ENCODE measurements at regions not wholly inside any gene's neighbourhood (a gene's known extent, or its start where the extent isn't known, plus 50 kb on each side); places are given as distances from the start of the nearest gene placed in this dataset.
"Not testable (repeated sequence)": the region's sequence is repeated elsewhere in the genome, so short reads cannot be mapped to it uniquely, and the experiment has no call there.

DNA sequence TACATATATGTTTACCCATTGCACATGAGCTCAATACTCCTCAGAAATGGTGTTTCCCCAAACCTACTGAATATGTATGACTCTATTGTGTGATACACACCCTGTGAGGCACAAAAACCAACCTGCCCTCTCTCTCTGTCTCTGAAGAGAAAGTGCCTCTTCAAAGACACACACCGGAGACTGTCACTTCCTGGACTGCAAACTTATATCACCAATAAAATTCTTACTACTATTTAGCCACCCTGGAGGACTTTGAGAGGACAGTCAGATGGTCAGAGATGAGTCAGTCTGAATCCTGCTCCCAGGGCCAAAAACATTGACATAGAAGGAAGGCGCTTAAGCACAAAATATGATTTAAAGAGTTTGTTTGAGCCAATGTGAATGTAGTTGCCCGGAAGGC lies 110.4 kb downstream of the PPIAL4G start:
- no peak for DNase-seq (ENCODE audit: low read depth, low spot score)
- POLR2A ChIA-PET, result no interaction called here
- H3K4me3 ChIP-seq (ENCODE audit: low read depth, low read length), result no peak overlapping the region
- CTCF ChIA-PET, result interaction anchor here (1.1 kb wide), 1 partner anchor 14 kb away, joined by 3 read pairs; no protein-coding TSS in a partner anchor
- no peak for TF ChIP-seq CTCF (IDR thresholded peaks at IDR 0.05; ENCODE audit: insufficient read depth, low read length, missing control alignments)

DNA sequence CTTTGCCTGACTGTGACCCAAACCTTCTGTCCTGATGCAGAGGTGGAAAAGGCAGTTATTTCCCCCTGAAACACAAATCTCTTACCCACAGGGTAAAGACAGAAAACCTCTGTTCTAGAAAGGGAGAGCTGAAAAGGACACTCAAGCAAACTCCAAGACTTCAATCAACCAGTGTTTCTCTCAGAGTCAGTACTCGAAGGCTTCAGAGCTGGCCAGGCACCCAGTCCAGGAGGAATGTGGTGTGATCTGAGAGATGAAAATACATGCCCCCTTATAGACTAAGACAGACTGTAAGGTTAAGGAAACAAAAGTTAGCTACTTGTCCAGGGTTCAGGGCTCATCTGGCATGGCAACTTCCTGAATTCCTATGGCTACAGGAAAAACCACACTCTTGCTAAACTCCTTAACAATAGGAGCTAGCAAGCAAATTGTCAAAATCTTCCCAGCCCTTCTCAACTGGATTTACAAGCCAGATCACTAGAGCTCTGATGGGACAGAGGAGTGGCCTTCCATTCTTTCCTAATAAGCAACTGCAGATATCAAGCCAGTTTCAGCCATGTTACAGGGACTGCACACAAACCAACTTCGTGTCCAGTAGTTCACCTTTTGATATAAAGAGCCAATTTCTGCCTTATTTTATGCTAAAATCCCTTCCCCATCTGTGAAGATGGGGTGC lies 110.9 kb downstream of the PPIAL4G start:
- DNase-seq (ENCODE audit: low read depth, low spot score); POLR2A ChIA-PET; H3K4me3 ChIP-seq (ENCODE audit: low read depth, low read length): not testable (repeated sequence)
- CTCF ChIA-PET, result interaction anchor here (1.1 kb wide), 2 partner anchors 11 to 13 kb away, joined by 3 read pairs; no protein-coding TSS in a partner anchor

GRCh38 chr1:148371551-148371994 lies 111.5 kb downstream of the PPIAL4G start:
- DNase-seq (ENCODE audit: low read depth, low spot score); H3K4me3 ChIP-seq (ENCODE audit: low read depth, low read length); POLR2A ChIA-PET: not testable (repeated sequence)
- TF ChIP-seq CTCF (IDR thresholded peaks at IDR 0.05; ENCODE audit: insufficient read depth, low read length, missing control alignments), result peak; percentile 59
- CTCF ChIA-PET, result interaction anchor here (1.1 kb wide), 1 partner anchor 12 kb away, joined by 3 read pairs; no protein-coding TSS in a partner anchor

GRCh38 chr1:148370661-148371060 lies 112.4 kb downstream of the PPIAL4G start:
- DNase-seq (ENCODE audit: low read depth, low spot score); POLR2A ChIA-PET; H3K4me3 ChIP-seq (ENCODE audit: low read depth, low read length); CTCF ChIA-PET: not testable (repeated sequence)

- DNase-seq (ENCODE audit: low read depth, low spot score), result no peak
- H3K4me3 ChIP-seq (ENCODE audit: low read depth, low read length), result no peak overlapping the region
- no peak for TF ChIP-seq CTCF (IDR thresholded peaks at IDR 0.05; ENCODE audit: insufficient read depth, low read length, missing control alignments)
- CTCF ChIA-PET, result no interaction called here
- POLR2A ChIA-PET, result no interaction called here
Measured at GRCh38 chr1:148367596-148367995, 115.5 kb downstream of the PPIAL4G start.

DNA sequence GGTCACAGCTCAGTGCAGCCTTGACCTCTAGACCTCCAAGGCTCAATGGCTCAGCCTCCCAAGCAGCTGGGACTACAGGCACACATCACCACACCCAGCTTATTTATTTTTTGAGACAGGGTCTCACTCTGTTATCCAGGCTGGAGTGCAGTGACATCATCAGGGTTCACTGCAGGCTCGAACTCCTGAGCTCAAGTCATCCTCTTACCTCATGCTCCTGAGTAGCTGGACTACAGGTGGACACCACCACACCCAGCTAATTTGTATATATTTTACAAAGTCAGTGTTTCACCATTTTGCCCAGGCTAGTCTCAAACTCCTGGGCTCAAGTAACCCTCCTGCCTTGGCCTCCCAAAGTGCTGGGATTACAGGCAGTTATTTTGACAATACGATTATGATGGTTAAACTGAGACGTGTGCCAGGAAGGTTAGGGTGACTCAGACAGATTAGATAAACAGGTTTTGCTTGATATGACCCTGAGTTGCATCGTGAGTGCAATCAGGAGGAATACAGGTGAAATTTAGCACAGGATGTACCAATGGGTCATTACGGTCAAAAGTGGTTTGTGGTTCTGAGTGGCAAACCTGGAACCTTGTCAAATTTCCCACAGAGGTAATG lies 116.9 kb downstream of the PPIAL4G start:
- POLR2A ChIA-PET; DNase-seq (ENCODE audit: low read depth, low spot score); H3K4me3 ChIP-seq (ENCODE audit: low read depth, low read length); CTCF ChIA-PET: not testable (repeated sequence)

GRCh38 chr1:148365151-148365550 lies 118.0 kb downstream of the PPIAL4G start:
- DNase-seq (ENCODE audit: low read depth, low spot score); CTCF ChIA-PET; POLR2A ChIA-PET; H3K4me3 ChIP-seq (ENCODE audit: low read depth, low read length): not testable (repeated sequence)

DNA sequence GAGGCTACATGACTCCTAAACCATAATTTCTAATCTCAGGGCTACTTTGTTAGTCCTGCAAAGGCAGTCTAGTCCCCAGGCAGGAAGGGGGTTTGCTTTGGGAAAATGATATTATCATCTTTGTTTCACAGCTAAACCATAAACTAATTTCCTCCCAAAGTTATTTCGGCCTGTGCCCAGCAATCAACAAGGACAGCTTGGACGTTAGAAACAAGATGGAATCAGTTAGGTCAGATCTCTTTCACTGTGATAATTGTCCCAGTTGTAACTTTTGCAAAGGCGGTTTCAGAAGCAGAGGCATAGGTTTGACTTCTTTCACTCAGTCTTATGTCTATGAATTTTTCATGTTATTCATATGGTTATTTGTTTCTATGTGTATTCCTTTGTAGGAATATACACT lies 119.1 kb downstream of the PPIAL4G start:
- CTCF ChIA-PET; H3K4me3 ChIP-seq (ENCODE audit: low read depth, low read length); DNase-seq (ENCODE audit: low read depth, low spot score); POLR2A ChIA-PET: not testable (repeated sequence)

DNA sequence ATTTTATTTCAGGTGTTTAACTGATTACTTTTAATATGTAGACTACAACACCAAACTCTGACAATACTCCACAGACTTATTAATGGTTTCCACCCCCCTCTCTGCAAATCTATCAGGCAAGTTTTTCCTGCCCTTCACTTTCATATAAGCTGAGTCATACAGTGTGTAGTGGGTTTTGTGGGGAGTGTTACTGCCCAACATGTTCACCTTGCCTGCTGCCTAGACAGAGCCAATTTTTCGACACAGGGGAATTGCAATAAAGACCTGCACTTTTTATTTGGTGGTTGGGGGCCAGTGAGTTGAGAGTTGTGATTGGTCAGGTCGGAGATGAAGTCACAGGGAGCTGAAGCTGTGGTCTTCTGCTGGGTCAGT lies 119.7 kb downstream of the PPIAL4G start:
- POLR2A ChIA-PET, result no interaction called here
- no peak for TF ChIP-seq CTCF (IDR thresholded peaks at IDR 0.05; ENCODE audit: insufficient read depth, low read length, missing control alignments)
- no peak for DNase-seq (ENCODE audit: low read depth, low spot score)
- CTCF ChIA-PET, result no interaction called here
- no peak overlapping the region for H3K4me3 ChIP-seq (ENCODE audit: low read depth, low read length)
